PC-3 (cell line): ENCODE measurements at regions not wholly inside any gene's neighbourhood (a gene's known extent, or its start where the extent isn't known, plus 50 kb on each side); places are given as distances from the start of the nearest gene placed in this dataset.

Experiments
- ATAC-seq: fragments of 200-7000 bp; cut with Tn5 transposase; 2 replicates; pipeline ENCODE4 v1.9.1; 2020; ENCODE audit warnings: mild to moderate bottlenecking, moderate library complexity
- BruUV-seq: library from RNA; stranded (reverse); fragments of 400-500 nt; replicated peaks from 2 replicates; lab custom pipeline; 2021; lab: Mats Ljungman, UMichigan
- CTCF ChIA-PET: fragments of 300-600 bp; sonication (Branson Sonifier 250); formaldehyde crosslinking; loops from one replicate; lab custom pipeline; 2022; ENCODE audit warnings: antibody characterized with exemption; lab: Charles Lee
- POLR2A ChIA-PET: fragments of 300-600 bp; sonication (Branson Sonifier 250); formaldehyde crosslinking; loops from one replicate; lab custom pipeline; 2022; ENCODE audit warnings: antibody characterized with exemption; ENCODE audit not compliant: unreplicated experiment; lab: Charles Lee
- DNase-seq: peaks from one replicate; pipeline ENCODE4 v3.0.0-alpha.2; 2015
- H2AFZ ChIP-seq: fragments of 300-600 bp; sonication (generic); 2 replicates; pipeline ENCODE4 v1.6.0; 2016; ENCODE audit warnings: antibody characterized with exemption, low read length
- H3F3A ChIP-seq: fragments of 300-600 bp; sonication (generic); one replicate; pipeline ENCODE4 v1.6.0; 2017; ENCODE audit warnings: antibody characterized with exemption, low read length, control low read depth, mild to moderate bottlenecking; ENCODE audit not compliant: unreplicated experiment
- H3K27ac ChIP-seq: fragments of 300-600 bp; sonication (generic); 2 replicates; pipeline ENCODE4 v1.5.1; 2016; ENCODE audit warnings: mild to moderate bottlenecking, low read length
- H3K27me3 ChIP-seq: fragments of 300-600 bp; sonication (generic); 2 replicates; pipeline ENCODE4 v1.6.1; 2016; ENCODE audit warnings: low read length, mixed read lengths
- H3K36me3 ChIP-seq: fragments of 300-600 bp; sonication (generic); 2 replicates; pipeline ENCODE4 v1.6.1; 2016; ENCODE audit warnings: low read depth, mixed run types, low read length, mixed read lengths
- H3K4me1 ChIP-seq: fragments of 300-600 bp; sonication (generic); 2 replicates; pipeline ENCODE4 v1.5.1; 2016; ENCODE audit warnings: low read length; ENCODE audit not compliant: insufficient read depth
- H3K4me2 ChIP-seq: fragments of 300-600 bp; sonication (generic); 2 replicates; pipeline ENCODE4 v1.6.0; 2016; ENCODE audit warnings: low read length
- H3K4me3 ChIP-seq: fragments of 300-600 bp; sonication (generic); 2 replicates; pipeline ENCODE4 v1.5.1; 2016; ENCODE audit warnings: mild to moderate bottlenecking, low read length, mixed read lengths
- H3K79me2 ChIP-seq: fragments of 300-600 bp; sonication (generic); 2 replicates; pipeline ENCODE4 v1.6.1; 2017; ENCODE audit warnings: low read length, mixed read lengths
- H3K9ac ChIP-seq: fragments of 300-600 bp; sonication (generic); 2 replicates; pipeline ENCODE4 v1.6.0; 2016; ENCODE audit warnings: mild to moderate bottlenecking, low read length
- H3K9me2 ChIP-seq: fragments of 300-600 bp; sonication (generic); replicated peaks from 2 replicates; pipeline ENCODE4 v1.6.1; 2016; ENCODE audit warnings: mixed run types, low read length, mixed read lengths
- H3K9me3 ChIP-seq: fragments of 300-600 bp; sonication (generic); 2 replicates; pipeline ENCODE4 v1.6.1; 2016; ENCODE audit warnings: low read length, mixed read lengths
- H4K20me1 ChIP-seq: fragments of 300-600 bp; sonication (generic); 2 replicates; pipeline ENCODE4 v1.6.1; 2016; ENCODE audit warnings: low read length, mixed read lengths
- EZH2 ChIP-seq: fragments of 300-600 bp; sonication (generic); IDR thresholded peaks from one replicate; pipeline ENCODE4 v1.6.1; 2017; ENCODE audit warnings: antibody characterized with exemption, mild to moderate bottlenecking, low read length; ENCODE audit not compliant: unreplicated experiment
- EZH2phosphoT487 ChIP-seq: fragments of 300-600 bp; sonication (generic); IDR thresholded peaks from 2 replicates; pipeline ENCODE4 v1.6.1; 2018; ENCODE audit warnings: mild to moderate bottlenecking, antibody characterized with exemption, low read length, borderline replicate concordance
- intact Hi-C: fragments of 100-400 bp; cut with micrococcal nuclease; formaldehyde crosslinking; loops from 2 replicates; pipeline ENCODE4 v1.9.0; 2023
- TF ChIP-seq, protein P1 (sequence below): fragments of 300-600 bp; sonication (generic); conservative IDR thresholded peaks from 2 replicates; pipeline ENCODE4 v1.5.1; 2017; ENCODE audit warnings: antibody characterized with exemption, low read depth, mild to moderate bottlenecking, low read length

DNA sequence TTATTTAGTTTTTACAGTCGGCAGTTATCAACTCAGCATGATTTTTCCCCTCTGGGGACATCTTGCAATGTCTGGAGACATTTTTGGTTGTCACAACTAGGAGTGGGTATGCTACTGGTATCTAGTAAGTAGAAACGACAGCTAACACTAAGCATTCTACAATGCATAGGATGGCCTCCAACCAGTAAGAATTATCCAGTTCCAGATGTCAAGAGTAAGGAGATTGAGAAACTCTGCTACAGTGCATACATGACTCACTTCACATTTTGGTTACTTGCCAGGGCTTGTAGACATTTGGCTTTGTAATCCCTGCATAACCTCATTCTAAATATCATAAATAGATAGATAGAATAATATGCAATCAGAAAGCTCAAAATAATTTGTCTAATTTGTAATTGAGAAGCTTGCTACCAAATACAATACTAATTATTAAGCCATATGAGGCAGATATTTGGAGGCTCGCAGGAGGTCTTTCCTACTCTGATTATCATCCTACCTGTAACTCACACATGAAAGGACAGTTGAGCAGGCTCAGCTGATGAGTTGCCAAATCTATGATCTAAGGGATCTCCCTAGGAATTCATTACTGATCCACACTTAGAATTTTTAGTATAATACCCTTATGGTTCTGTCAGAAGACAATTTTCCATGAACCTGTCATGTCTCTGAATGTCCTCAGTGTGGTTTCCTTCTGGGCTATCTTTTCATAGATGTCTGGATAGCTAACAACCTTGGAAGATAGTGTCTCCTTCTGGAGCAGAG lies 346.9 kb upstream of the TLE4 start:
- no peak overlapping the region for H3K4me2 ChIP-seq
- no peaks in the 10 kb centered on the region for H4K20me1 ChIP-seq
- ATAC-seq (peak; percentile 82), DNase-seq (peak; percentile 82)
- no peaks in the 10 kb centered on the region for H3K9me2 ChIP-seq
- H3K9me3 ChIP-seq = no peaks in the 10 kb centered on the region
- no TSS peak for BruUV-seq
- H2AFZ ChIP-seq = no peak overlapping the region
- H3K79me2 ChIP-seq = no peaks in the 10 kb centered on the region
- no peaks in the 10 kb centered on the region for H3K27me3 ChIP-seq
- H3K4me3 ChIP-seq = no peak overlapping the region
- H3K36me3 ChIP-seq = no peaks in the 10 kb centered on the region
- H3F3A ChIP-seq = no peaks in the 10 kb centered on the region
- TF ChIP-seq EZH2phosphoT487 (no peak), EZH2 (no peak)
- TF ChIP-seq, protein P1, sequence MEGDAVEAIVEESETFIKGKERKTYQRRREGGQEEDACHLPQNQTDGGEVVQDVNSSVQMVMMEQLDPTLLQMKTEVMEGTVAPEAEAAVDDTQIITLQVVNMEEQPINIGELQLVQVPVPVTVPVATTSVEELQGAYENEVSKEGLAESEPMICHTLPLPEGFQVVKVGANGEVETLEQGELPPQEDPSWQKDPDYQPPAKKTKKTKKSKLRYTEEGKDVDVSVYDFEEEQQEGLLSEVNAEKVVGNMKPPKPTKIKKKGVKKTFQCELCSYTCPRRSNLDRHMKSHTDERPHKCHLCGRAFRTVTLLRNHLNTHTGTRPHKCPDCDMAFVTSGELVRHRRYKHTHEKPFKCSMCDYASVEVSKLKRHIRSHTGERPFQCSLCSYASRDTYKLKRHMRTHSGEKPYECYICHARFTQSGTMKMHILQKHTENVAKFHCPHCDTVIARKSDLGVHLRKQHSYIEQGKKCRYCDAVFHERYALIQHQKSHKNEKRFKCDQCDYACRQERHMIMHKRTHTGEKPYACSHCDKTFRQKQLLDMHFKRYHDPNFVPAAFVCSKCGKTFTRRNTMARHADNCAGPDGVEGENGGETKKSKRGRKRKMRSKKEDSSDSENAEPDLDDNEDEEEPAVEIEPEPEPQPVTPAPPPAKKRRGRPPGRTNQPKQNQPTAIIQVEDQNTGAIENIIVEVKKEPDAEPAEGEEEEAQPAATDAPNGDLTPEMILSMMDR = no peak
- intact Hi-C loops = no loop called here
- H3K9ac ChIP-seq = no peak overlapping the region
- CTCF ChIA-PET = no interaction called here
- no peak overlapping the region for H3K27ac ChIP-seq
- POLR2A ChIA-PET = no interaction called here
- H3K4me1 ChIP-seq = peaks cover 8% of the 10 kb centered on the region

DNA sequence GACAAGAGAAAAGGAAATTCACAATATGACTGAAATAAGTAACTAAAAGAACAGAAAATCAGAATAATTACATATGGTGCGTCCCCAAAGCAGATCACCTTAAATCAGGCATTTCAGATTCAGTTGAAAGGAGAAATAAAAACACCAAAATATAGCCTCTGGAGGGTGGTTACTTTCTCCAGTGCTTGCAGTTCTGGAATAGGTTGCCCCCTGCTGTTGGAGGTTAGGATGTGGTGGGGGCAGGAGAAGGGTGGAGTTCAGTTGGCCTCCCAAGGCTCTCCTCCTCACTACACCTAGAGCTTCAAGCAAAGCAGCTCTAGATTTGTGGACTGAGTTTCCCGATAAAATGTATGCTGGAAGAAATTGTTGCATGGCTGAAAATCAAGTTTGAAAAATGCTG lies 338.2 kb upstream of the TLE4 start:
- ChIA-PET CTCF (no interaction called here), POLR2A (no interaction called here)
- no peaks in the 10 kb centered on the region for H3K9me2 ChIP-seq
- no peaks in the 10 kb centered on the region for H3K36me3 ChIP-seq
- no peaks in the 10 kb centered on the region for H3K79me2 ChIP-seq
- no peak overlapping the region for H3K4me3 ChIP-seq
- H3K9me3 ChIP-seq = no peaks in the 10 kb centered on the region
- no peak overlapping the region for H3K4me2 ChIP-seq
- H2AFZ ChIP-seq = no peak overlapping the region
- no peak overlapping the region for H3K27ac ChIP-seq
- no peak overlapping the region for H3K9ac ChIP-seq
- H3K4me1 ChIP-seq = no peaks in the 10 kb centered on the region
- peak; percentile 50 for DNase-seq
- BruUV-seq = no TSS peak
- no peaks in the 10 kb centered on the region for H4K20me1 ChIP-seq
- H3K27me3 ChIP-seq = no peaks in the 10 kb centered on the region
- H3F3A ChIP-seq = no peaks in the 10 kb centered on the region
- TF ChIP-seq, protein P1 = peak; percentile 60
- no peak for TF ChIP-seq EZH2
- no peak for TF ChIP-seq EZH2phosphoT487
- no peak for ATAC-seq
- intact Hi-C loops = no loop called here

DNA sequence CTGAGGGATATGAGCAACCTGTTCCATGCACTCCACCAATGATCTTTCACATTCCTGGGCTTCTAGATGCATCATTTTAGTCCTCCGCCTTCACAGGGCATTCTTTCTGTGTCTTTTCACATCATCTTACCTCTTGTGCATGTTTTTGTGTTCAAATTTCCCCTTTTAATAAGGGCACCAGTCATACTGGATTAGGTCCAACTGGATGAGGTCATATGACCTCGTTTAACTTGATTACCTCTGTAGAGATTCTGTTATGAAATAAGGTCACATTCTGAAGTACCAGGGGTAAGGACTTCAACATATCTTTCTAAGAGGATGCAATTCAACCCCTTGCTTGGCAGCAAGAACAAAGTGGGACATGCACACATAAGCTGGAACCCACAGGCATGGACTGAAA lies 335.3 kb upstream of the TLE4 start:
- TF ChIP-seq EZH2 (no peak), EZH2phosphoT487 (no peak)
- TF ChIP-seq, protein P1 = no peak
- no peaks in the 10 kb centered on the region for H3K9me3 ChIP-seq
- intact Hi-C loops = no loop called here
- no peaks in the 10 kb centered on the region for H3F3A ChIP-seq
- no peak overlapping the region for H3K4me3 ChIP-seq
- ATAC-seq = no peak
- CTCF ChIA-PET = no interaction called here
- BruUV-seq = no TSS peak
- peak; percentile 8 for DNase-seq
- H3K4me1 ChIP-seq = no peaks in the 10 kb centered on the region
- no peaks in the 10 kb centered on the region for H3K79me2 ChIP-seq
- H3K9ac ChIP-seq = no peak overlapping the region
- H3K4me2 ChIP-seq = no peak overlapping the region
- H4K20me1 ChIP-seq = no peaks in the 10 kb centered on the region
- H3K27me3 ChIP-seq = no peaks in the 10 kb centered on the region
- POLR2A ChIA-PET = no interaction called here
- H3K9me2 ChIP-seq = no peaks in the 10 kb centered on the region
- H3K36me3 ChIP-seq = no peaks in the 10 kb centered on the region
- no peak overlapping the region for H2AFZ ChIP-seq
- H3K27ac ChIP-seq = no peak overlapping the region
